ENCODE measurements at regions not wholly inside any gene's neighbourhood (a gene's known extent, or its start where the extent isn't known, plus 50 kb on each side); places are given as distances from the start of the nearest gene placed in this dataset.

- TF ChIP-seq REST (IDR thresholded peaks at IDR 0.05; ENCODE audit: borderline replicate concordance): no peak
- TF ChIP-seq REST (CRISPR knock-in tag; IDR thresholded peaks at IDR 0.05; ENCODE audit: low read depth): no peak
- TF ChIP-seq ZNF3 (CRISPR knock-in tag; IDR thresholded peaks at IDR 0.05): no peak
- no peak for TF ChIP-seq MEF2D (tag; conservative IDR thresholded peaks at IDR 0.05; ENCODE audit: low read depth)
- TF ChIP-seq TEAD4 (IDR thresholded peaks at IDR 0.05; ENCODE audit: low read length): no peak
- TF ChIP-seq TEAD4 (CRISPR knock-in tag; IDR thresholded peaks at IDR 0.05; ENCODE audit: borderline replicate concordance): no peak
- no peak for TF ChIP-seq SMARCB1 (IDR thresholded peaks at IDR 0.05; ENCODE audit: insufficient read length, low read depth)
- TF ChIP-seq CSDE1 (IDR thresholded peaks at IDR 0.05): no peak
- TF ChIP-seq FOXA3 (CRISPR knock-in tag; conservative IDR thresholded peaks at IDR 0.05 in 1 of 2, IDR thresholded peaks at IDR 0.05 in 1 of 2): no peak
- TF ChIP-seq ZNF12 (CRISPR knock-in tag; IDR thresholded peaks at IDR 0.05): no peak
These were observed 99.4 kb downstream of the SST start (continued) for GRCh38 chr3:187570776-187571175.

All from K562 (cell line).